ENCODE measurements at regions not wholly inside any gene's neighbourhood (a gene's known extent, or its start where the extent isn't known, plus 50 kb on each side); places are given as distances from the start of the nearest gene placed in this dataset.

- TF ChIP-seq CTCF (IDR thresholded peaks at IDR 0.05; ENCODE audit: low read depth, low read length): no peak
- TF ChIP-seq EZH2phosphoT487 (IDR thresholded peaks at IDR 0.05; ENCODE audit: low read depth): no peak
These were observed 475.8 kb downstream of the PREX1 start for GRCh38 chr20:48352042-48352441.
